GM21717 (cell line): ENCODE measurements at regions not wholly inside any gene's neighbourhood (a gene's known extent, or its start where the extent isn't known, plus 50 kb on each side); places are given as distances from the start of the nearest gene placed in this dataset.
"Not testable (repeated sequence)": the region's sequence is repeated elsewhere in the genome, so short reads cannot be mapped to it uniquely, and the experiment has no call there.

ENCODE experiments used
- ATAC-seq: cut with Tn5 transposase; IDR thresholded peaks from one replicate; pipeline ENCODE4 v1.9.1; 2021; ENCODE audit warnings: mild to moderate bottlenecking, moderate library complexity; ENCODE audit not compliant: unreplicated experiment

- ATAC-seq: no peak
These were observed 472.8 kb downstream of the EIPR1 start for GRCh38 chr2:2904721-2905350.

GRCh38 chr2:2902547-2903281 is 474.9 kb downstream of the EIPR1 start:
- ATAC-seq: no peak

- peak; percentile 92 for ATAC-seq
These were observed 476.0 kb downstream of the EIPR1 start for GRCh38 chr2:2901384-2902345.

- ATAC-seq: no peak
These were observed 477.8 kb downstream of the EIPR1 start for GRCh38 chr2:2899826-2900225.

GRCh38 chr2:2898744-2899143 is 478.9 kb downstream of the EIPR1 start:
- no peak for ATAC-seq

- no peak for ATAC-seq
These were observed 481.0 kb downstream of the EIPR1 start for GRCh38 chr2:2896643-2897042.

GRCh38 chr2:2896011-2896410 is 481.6 kb downstream of the EIPR1 start:
- ATAC-seq: no peak

GRCh38 chr2:2894011-2894410 is 483.6 kb downstream of the EIPR1 start:
- not testable (repeated sequence) for ATAC-seq

GRCh38 chr2:2892892-2893291 is 484.7 kb downstream of the EIPR1 start:
- ATAC-seq: no peak

- no peak for ATAC-seq
These were observed 485.2 kb downstream of the EIPR1 start for GRCh38 chr2:2892378-2892777.

- ATAC-seq: no peak
These were observed 486.7 kb downstream of the EIPR1 start for GRCh38 chr2:2890901-2891300.

GRCh38 chr2:2890246-2890645 is 487.4 kb downstream of the EIPR1 start:
- no peak for ATAC-seq

GRCh38 chr2:2889646-2890045 is 488.0 kb downstream of the EIPR1 start:
- ATAC-seq: no peak

GRCh38 chr2:2889141-2889540 is 488.5 kb downstream of the EIPR1 start:
- ATAC-seq: no peak

GRCh38 chr2:2887772-2888387 is 489.7 kb downstream of the EIPR1 start:
- no peak for ATAC-seq

GRCh38 chr2:2886922-2887321 is 490.7 kb downstream of the EIPR1 start:
- no peak for ATAC-seq

- no peak for ATAC-seq
These were observed 496.1 kb downstream of the EIPR1 start for GRCh38 chr2:2881499-2881898.

GRCh38 chr2:2880938-2881337 is 496.7 kb downstream of the EIPR1 start:
- no peak for ATAC-seq

GRCh38 chr2:2879781-2880180 is 497.8 kb downstream of the EIPR1 start:
- ATAC-seq: peak; percentile 99

- no peak for ATAC-seq
These were observed 498.5 kb downstream of the EIPR1 start for GRCh38 chr2:2879071-2879470.

GRCh38 chr2:2877427-2877826 is 500.2 kb downstream of the EIPR1 start:
- no peak for ATAC-seq
